Fibroblast of lung (primary cell): ENCODE measurements at regions not wholly inside any gene's neighbourhood (a gene's known extent, or its start where the extent isn't known, plus 50 kb on each side); places are given as distances from the start of the nearest gene placed in this dataset.

Experiments used
- EZH2 ChIP-seq: IDR thresholded peaks from 2 replicates; pipeline ENCODE4 v1.5.1; 2012; ENCODE audit warnings: low read length, control low read depth, mild to moderate bottlenecking; ENCODE audit errors: missing control alignments
- TF ChIP-seq, protein P1 (sequence below), 2 donors: IDR thresholded peaks in 1 of 2; conservative IDR thresholded peaks in 1 of 2; 1 replicate in 1 of 2; 2 replicates in 1 of 2; pipeline ENCODE4 v1.5.1; 2011 to 2012; ENCODE audit warnings: low read length in 2 of 2, control low read depth in 1 of 2, inconsistent platforms in 1 of 2, low read depth in 1 of 2, mild to moderate bottlenecking in 1 of 2

DNA sequence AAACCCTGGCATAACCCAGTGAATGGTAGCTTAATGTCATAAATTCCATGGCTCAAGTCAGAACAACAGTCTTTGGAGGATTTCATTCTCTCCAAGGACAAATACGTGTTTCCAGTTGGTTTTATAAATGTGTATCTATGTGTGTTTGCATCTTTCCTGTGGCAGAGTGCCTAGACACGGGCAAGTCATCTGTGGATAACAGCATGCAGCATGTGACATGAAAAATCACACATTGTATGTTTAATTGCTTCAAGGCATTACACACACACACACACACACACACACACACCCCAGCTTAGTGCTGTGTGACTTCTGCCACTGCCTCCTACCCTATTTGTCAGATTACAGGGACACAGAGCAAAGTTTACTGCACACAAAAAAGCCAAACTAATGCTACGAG lies 68.2 kb upstream of the SSX2IP start:
- TF ChIP-seq, protein P1, sequence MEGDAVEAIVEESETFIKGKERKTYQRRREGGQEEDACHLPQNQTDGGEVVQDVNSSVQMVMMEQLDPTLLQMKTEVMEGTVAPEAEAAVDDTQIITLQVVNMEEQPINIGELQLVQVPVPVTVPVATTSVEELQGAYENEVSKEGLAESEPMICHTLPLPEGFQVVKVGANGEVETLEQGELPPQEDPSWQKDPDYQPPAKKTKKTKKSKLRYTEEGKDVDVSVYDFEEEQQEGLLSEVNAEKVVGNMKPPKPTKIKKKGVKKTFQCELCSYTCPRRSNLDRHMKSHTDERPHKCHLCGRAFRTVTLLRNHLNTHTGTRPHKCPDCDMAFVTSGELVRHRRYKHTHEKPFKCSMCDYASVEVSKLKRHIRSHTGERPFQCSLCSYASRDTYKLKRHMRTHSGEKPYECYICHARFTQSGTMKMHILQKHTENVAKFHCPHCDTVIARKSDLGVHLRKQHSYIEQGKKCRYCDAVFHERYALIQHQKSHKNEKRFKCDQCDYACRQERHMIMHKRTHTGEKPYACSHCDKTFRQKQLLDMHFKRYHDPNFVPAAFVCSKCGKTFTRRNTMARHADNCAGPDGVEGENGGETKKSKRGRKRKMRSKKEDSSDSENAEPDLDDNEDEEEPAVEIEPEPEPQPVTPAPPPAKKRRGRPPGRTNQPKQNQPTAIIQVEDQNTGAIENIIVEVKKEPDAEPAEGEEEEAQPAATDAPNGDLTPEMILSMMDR (conservative IDR thresholded peaks at IDR 0.05 in 1 of 2, IDR thresholded peaks at IDR 0.05 in 1 of 2; ENCODE audit: low read depth in 1 of 2, low read length in 2 of 2), result no peak
- TF ChIP-seq EZH2, result no peak
